HT-29 (cell line): ENCODE measurements at regions not wholly inside any gene's neighbourhood (a gene's known extent, or its start where the extent isn't known, plus 50 kb on each side); places are given as distances from the start of the nearest gene placed in this dataset.
"Not testable (repeated sequence)": the region's sequence is repeated elsewhere in the genome, so short reads cannot be mapped to it uniquely, and the experiment has no call there.

Experiments used
- DNase-seq: peaks from one replicate; pipeline ENCODE4 v3.0.0-alpha.2; 2015; ENCODE audit warnings: low spot score

GRCh38 chr5:120327180-120327579, 136.9 kb upstream of the PRR16 start:
- no peak for DNase-seq

- no peak for DNase-seq
Measured at GRCh38 chr5:120329095-120329494, 135.0 kb upstream of the PRR16 start.

GRCh38 chr5:120330558-120330957, 133.5 kb upstream of the PRR16 start:
- no peak for DNase-seq

GRCh38 chr5:120344181-120344580, 119.9 kb upstream of the PRR16 start:
- DNase-seq: no peak

GRCh38 chr5:120345947-120346346, 118.2 kb upstream of the PRR16 start:
- no peak for DNase-seq

GRCh38 chr5:120351071-120351470, 113.0 kb upstream of the PRR16 start:
- not testable (repeated sequence) for DNase-seq

GRCh38 chr5:120354126-120354525, 110.0 kb upstream of the PRR16 start:
- no peak for DNase-seq

- no peak for DNase-seq
Measured at GRCh38 chr5:120358949-120359348, 105.2 kb upstream of the PRR16 start.

- no peak for DNase-seq
Measured at GRCh38 chr5:120361941-120362340, 102.2 kb upstream of the PRR16 start.

GRCh38 chr5:120362426-120362825, 101.7 kb upstream of the PRR16 start:
- DNase-seq: no peak

- DNase-seq: no peak
Measured at GRCh38 chr5:120365656-120366446, 98.2 kb upstream of the PRR16 start.

GRCh38 chr5:120367896-120368634, 96.0 kb upstream of the PRR16 start:
- no peak for DNase-seq

- peak; percentile 76 for DNase-seq
Measured at GRCh38 chr5:120368923-120369715, 95.0 kb upstream of the PRR16 start.

GRCh38 chr5:120372899-120373298, 91.2 kb upstream of the PRR16 start:
- DNase-seq: no peak

- no peak for DNase-seq
Measured at GRCh38 chr5:120375248-120375647, 88.9 kb upstream of the PRR16 start.

GRCh38 chr5:120380644-120381043, 83.5 kb upstream of the PRR16 start:
- DNase-seq: no peak

GRCh38 chr5:120382833-120383232, 81.3 kb upstream of the PRR16 start:
- DNase-seq: no peak

GRCh38 chr5:120386981-120387380, 77.1 kb upstream of the PRR16 start:
- no peak for DNase-seq

GRCh38 chr5:120388016-120388781, 75.9 kb upstream of the PRR16 start:
- no peak for DNase-seq

- peak; percentile 9 for DNase-seq
Measured at GRCh38 chr5:120394259-120394658, 69.8 kb upstream of the PRR16 start.

- no peak for DNase-seq
Measured at GRCh38 chr5:120396186-120396585, 67.9 kb upstream of the PRR16 start.
